ENCODE measurements at regions not wholly inside any gene's neighbourhood (a gene's known extent, or its start where the extent isn't known, plus 50 kb on each side); places are given as distances from the start of the nearest gene placed in this dataset.

DNA sequence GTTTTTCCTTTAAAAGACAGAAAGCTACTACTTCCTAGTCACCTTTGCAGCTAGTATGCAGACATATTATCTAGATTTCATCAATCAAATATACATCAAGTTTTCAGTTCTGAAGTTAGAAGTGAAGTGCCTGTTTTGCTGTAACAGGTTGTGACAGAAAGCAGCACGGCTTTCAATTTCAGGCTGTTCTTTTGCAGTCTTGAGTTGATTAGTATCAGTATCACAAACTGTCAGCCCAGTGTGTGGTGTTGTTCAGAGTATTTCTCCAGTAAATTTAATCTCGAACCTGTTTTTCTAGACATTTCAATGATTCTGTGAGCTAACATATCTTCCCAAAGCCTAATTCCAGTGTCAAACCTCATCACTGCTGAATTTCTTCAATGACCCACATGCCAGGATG, 1050.8 kb downstream of the DIPK2A start:
- TF ChIP-seq, protein P1, sequence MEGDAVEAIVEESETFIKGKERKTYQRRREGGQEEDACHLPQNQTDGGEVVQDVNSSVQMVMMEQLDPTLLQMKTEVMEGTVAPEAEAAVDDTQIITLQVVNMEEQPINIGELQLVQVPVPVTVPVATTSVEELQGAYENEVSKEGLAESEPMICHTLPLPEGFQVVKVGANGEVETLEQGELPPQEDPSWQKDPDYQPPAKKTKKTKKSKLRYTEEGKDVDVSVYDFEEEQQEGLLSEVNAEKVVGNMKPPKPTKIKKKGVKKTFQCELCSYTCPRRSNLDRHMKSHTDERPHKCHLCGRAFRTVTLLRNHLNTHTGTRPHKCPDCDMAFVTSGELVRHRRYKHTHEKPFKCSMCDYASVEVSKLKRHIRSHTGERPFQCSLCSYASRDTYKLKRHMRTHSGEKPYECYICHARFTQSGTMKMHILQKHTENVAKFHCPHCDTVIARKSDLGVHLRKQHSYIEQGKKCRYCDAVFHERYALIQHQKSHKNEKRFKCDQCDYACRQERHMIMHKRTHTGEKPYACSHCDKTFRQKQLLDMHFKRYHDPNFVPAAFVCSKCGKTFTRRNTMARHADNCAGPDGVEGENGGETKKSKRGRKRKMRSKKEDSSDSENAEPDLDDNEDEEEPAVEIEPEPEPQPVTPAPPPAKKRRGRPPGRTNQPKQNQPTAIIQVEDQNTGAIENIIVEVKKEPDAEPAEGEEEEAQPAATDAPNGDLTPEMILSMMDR (conservative IDR thresholded peaks at IDR 0.05; ENCODE audit: low read depth, low read length): no peak
- no peak for TF ChIP-seq EZH2 (IDR thresholded peaks at IDR 0.05; ENCODE audit: borderline replicate concordance, low read depth, low read length, poor library complexity, severe bottlenecking)

Measured in A673 (cell line).